ENCODE measurements at regions not wholly inside any gene's neighbourhood (a gene's known extent, or its start where the extent isn't known, plus 50 kb on each side); places are given as distances from the start of the nearest gene placed in this dataset.

- TF ChIP-seq CTCF (conservative IDR thresholded peaks at IDR 0.05; ENCODE audit: low read depth, low read length) (no peak), EZH2 (IDR thresholded peaks at IDR 0.05; ENCODE audit: low read length, unreplicated experiment) (no peak), EZH2phosphoT487 (IDR thresholded peaks at IDR 0.05; ENCODE audit: borderline replicate concordance, low read length) (no peak)
Observed at GRCh38 chr16:66250686-66251431, 115.6 kb upstream of the CDH5 start.
